H1 (cell line): ENCODE measurements at regions not wholly inside any gene's neighbourhood (a gene's known extent, or its start where the extent isn't known, plus 50 kb on each side); places are given as distances from the start of the nearest gene placed in this dataset.

Experiments
- CTCF ChIA-PET: fragments of 300-600 bp; sonication (Branson Sonifier 250); formaldehyde crosslinking; loops from one replicate; lab custom pipeline; 2021; ENCODE audit not compliant: partially characterized antibody; lab: Charles Lee
- POLR2A ChIA-PET: fragments of 300-600 bp; sonication (Branson Sonifier 250); formaldehyde crosslinking; loops from one replicate; lab custom pipeline; 2021; ENCODE audit warnings: inconsistent platforms; ENCODE audit not compliant: partially characterized antibody; lab: Charles Lee
- DNase-seq, 2 experiments: peaks; one replicate each; pipeline versions ENCODE4 v3.0.0 to v3.0.0-alpha.2; 2010 to 2022; ENCODE audit warnings: low spot score in 2 of 2, low read depth in 1 of 2, mixed read lengths in 1 of 2
- FAIRE-seq: peaks from 2 replicates; lab custom pipeline; 2011; peaks lifted over from hg19 to GRCh38; lab: Jason Lieb, UNC
- H2AFZ ChIP-seq: 2 replicates; pipeline ENCODE4 v1.8.1; 2012; ENCODE audit warnings: low read length, inconsistent platforms
- H2AK5ac ChIP-seq: 2 replicates; pipeline ENCODE4 v1.6.1; 2013; ENCODE audit warnings: low read depth, low read length
- H2BK120ac ChIP-seq: replicated peaks from 2 replicates; pipeline ENCODE3; 2013; ENCODE audit warnings: low read depth, low read length, inconsistent platforms
- H2BK12ac ChIP-seq: 2 replicates; pipeline ENCODE4 v1.6.1; 2013; ENCODE audit warnings: low read depth, low read length
- H2BK15ac ChIP-seq: 2 replicates; pipeline ENCODE4 v1.6.1; 2013; ENCODE audit warnings: low read length
- H2BK20ac ChIP-seq: 2 replicates; pipeline ENCODE4 v1.6.1; 2013; ENCODE audit warnings: low read length
- H2BK5ac ChIP-seq: 2 replicates; pipeline ENCODE4 v1.6.1; 2013; ENCODE audit warnings: low read depth, low read length
- H3K14ac ChIP-seq: 2 replicates; pipeline ENCODE4 v1.6.1; 2013; ENCODE audit warnings: inconsistent platforms; ENCODE audit not compliant: insufficient read length
- H3K18ac ChIP-seq: 2 replicates; pipeline ENCODE4 v1.6.1; 2013; ENCODE audit warnings: low read length; ENCODE audit errors: extremely low read depth
- H3K23ac ChIP-seq: 2 replicates; pipeline ENCODE4 v1.6.1; 2013; ENCODE audit warnings: inconsistent platforms; ENCODE audit not compliant: insufficient read length
- H3K23me2 ChIP-seq: 2 replicates; pipeline ENCODE4 v1.6.1; 2013; ENCODE audit warnings: low read depth, low read length
- H3K27ac ChIP-seq: 2 replicates; pipeline ENCODE4 v1.6.1; 2011; ENCODE audit warnings: low read depth, low read length, inconsistent platforms
- H3K27me3 ChIP-seq, 4 experiments: replicated peaks in 1 of 4; 1 replicate in 1 of 4; 2 replicates in 3 of 4; pipeline versions ENCODE4 v1.6.1 to v1.8.1; 2011 to 2013; ENCODE audit warnings: low read length in 3 of 4, mild to moderate bottlenecking in 3 of 4, inconsistent platforms in 2 of 4, mixed read lengths in 2 of 4, moderate library complexity in 1 of 4; ENCODE audit not compliant: control insufficient read depth in 3 of 4, insufficient read depth in 3 of 4; ENCODE audit errors: extremely low read depth in 1 of 4
- H3K36me3 ChIP-seq, 4 experiments: 2 replicates each; pipeline versions ENCODE4 v1.6.1 to v1.8.1; 2011 to 2013; ENCODE audit warnings: mild to moderate bottlenecking in 4 of 4, low read length in 3 of 4, moderate library complexity in 2 of 4, control low read depth in 1 of 4, inconsistent platforms in 1 of 4; ENCODE audit not compliant: insufficient read depth in 4 of 4, control insufficient read depth in 2 of 4
- H3K4ac ChIP-seq: replicated peaks from 2 replicates; pipeline ENCODE3; 2013; ENCODE audit warnings: low read length, low read depth, mixed read lengths, inconsistent platforms; ENCODE audit not compliant: insufficient read length
- H3K4me1 ChIP-seq, 4 experiments: replicated peaks in 1 of 4; 1 replicate in 1 of 4; 2 replicates in 3 of 4; pipeline versions ENCODE4 v1.6.1 to v1.8.1; 2011 to 2013; ENCODE audit warnings: low read length in 3 of 4, inconsistent platforms in 2 of 4, mixed read lengths in 1 of 4; ENCODE audit not compliant: insufficient read depth in 4 of 4, control insufficient read depth in 3 of 4
- H3K4me2 ChIP-seq, 2 experiments: 2 replicates each; pipeline versions ENCODE4 v1.6.1 to v1.8.1; 2011 to 2013; ENCODE audit warnings: low read depth in 2 of 2, low read length in 2 of 2, control low read depth in 1 of 2, inconsistent platforms in 1 of 2, mild to moderate bottlenecking in 1 of 2; ENCODE audit not compliant: insufficient read depth in 1 of 2
- H3K4me3 ChIP-seq, 4 experiments: fragments of 200-600, 300-600 bp in 1 of 4; sonication (generic), shearing (Covaris generic), sonication (Bioruptor Twin) in 1 of 4; 2 replicates each; pipeline versions ENCODE4 v1.5.1 to v1.8.1; 2011 to 2016; ENCODE audit warnings: low read length in 4 of 4, low read depth in 3 of 4, control low read depth in 2 of 4, inconsistent platforms in 2 of 4, mild to moderate bottlenecking in 2 of 4, mixed read lengths in 1 of 4, moderate library complexity in 1 of 4; ENCODE audit not compliant: insufficient read depth in 2 of 4; ENCODE audit errors: extremely low read depth in 1 of 4
- H3K56ac ChIP-seq: replicated peaks from 2 replicates; pipeline ENCODE3; 2013; ENCODE audit warnings: low read depth, mild to moderate bottlenecking, mixed read lengths, low read length, inconsistent platforms; ENCODE audit not compliant: insufficient read length
- H3K79me1 ChIP-seq: 2 replicates; pipeline ENCODE4 v1.6.1; 2013; ENCODE audit warnings: low read depth, low read length, control low read depth
- H3K79me2 ChIP-seq, 2 experiments: 2 replicates each; pipeline versions ENCODE4 v1.6.1 to v1.8.1; 2012 to 2013; ENCODE audit warnings: low read length in 2 of 2, mild to moderate bottlenecking in 2 of 2, inconsistent platforms in 1 of 2; ENCODE audit not compliant: insufficient read depth in 2 of 2, control insufficient read depth in 1 of 2
- H3K9ac ChIP-seq, 4 experiments: replicated peaks in 1 of 4; 1 replicate in 1 of 4; 2 replicates in 3 of 4; pipeline versions ENCODE4 v1.6.1 to v1.8.1; 2011 to 2013; ENCODE audit warnings: low read depth in 3 of 4, low read length in 3 of 4, control low read depth in 2 of 4, mild to moderate bottlenecking in 2 of 4, moderate library complexity in 2 of 4, inconsistent platforms in 1 of 4; ENCODE audit errors: extremely low read depth in 1 of 4
- H3K9me3 ChIP-seq, 2 experiments: 2 replicates each; pipeline versions ENCODE4 v1.6.1 to v1.8.1; 2012 to 2013; ENCODE audit warnings: mild to moderate bottlenecking in 2 of 2, moderate library complexity in 2 of 2, control low read depth in 1 of 2, inconsistent platforms in 1 of 2, low read depth in 1 of 2, low read length in 1 of 2, mixed read lengths in 1 of 2; ENCODE audit not compliant: insufficient read depth in 2 of 2
- H4K20me1 ChIP-seq, 2 experiments: replicated peaks in 1 of 2; 2 replicates each; pipeline versions ENCODE3 to v1.8.1; 2011 to 2013; ENCODE audit warnings: inconsistent platforms in 2 of 2, low read length in 2 of 2, mild to moderate bottlenecking in 1 of 2; ENCODE audit not compliant: insufficient read depth in 2 of 2, control insufficient read depth in 1 of 2
- H4K5ac ChIP-seq: 2 replicates; pipeline ENCODE4 v1.6.1; 2013; ENCODE audit warnings: low read length, low read depth, mixed read lengths, inconsistent platforms; ENCODE audit not compliant: insufficient read length
- H4K8ac ChIP-seq: 2 replicates; pipeline ENCODE4 v1.8.0; 2013; ENCODE audit warnings: mild to moderate bottlenecking, moderate library complexity, low read length, inconsistent platforms; ENCODE audit not compliant: insufficient read depth; ENCODE audit errors: extremely low read depth
- H4K91ac ChIP-seq: replicated peaks from 2 replicates; pipeline ENCODE3; 2013; ENCODE audit warnings: low read length, mixed read lengths, inconsistent platforms; ENCODE audit not compliant: insufficient read length
- ASH2L ChIP-seq: fragments of 200-600, 300-600 bp; sonication (generic); IDR thresholded peaks from one replicate; pipeline ENCODE4 v1.7.1; 2017; ENCODE audit warnings: low read length
- CBX5 ChIP-seq: fragments of 300-800, 300-1000 bp; sonication (generic); IDR thresholded peaks from 2 replicates; pipeline ENCODE4 v1.7.1; 2016; ENCODE audit warnings: antibody characterized with exemption, low read length, low read depth
- KDM1A ChIP-seq: fragments of 200-600, 300-600 bp; sonication (generic); IDR thresholded peaks from 2 replicates; pipeline ENCODE4 v1.7.1; 2016; ENCODE audit warnings: mild to moderate bottlenecking, low read length, borderline replicate concordance
- ZNF274 ChIP-seq: IDR thresholded peaks from 2 replicates; pipeline ENCODE4 v1.7.0; 2012; ENCODE audit warnings: low read length, borderline replicate concordance; ENCODE audit errors: extremely low read depth
- WGBS, 2 experiments: shearing (Covaris generic) in 1 of 2; methylation state at CpG; one replicate each; pipeline versions ENCODE4 v1.1.6 to v1.1.7; 2013 to 2015; ENCODE audit warnings: low lambda C conversion rate in 2 of 2, mixed read lengths in 2 of 2, inconsistent platforms in 1 of 2, low coverage in 1 of 2, missing lambda C conversion rate in 1 of 2; ENCODE audit not compliant: insufficient replicate concordance in 2 of 2, insufficient coverage in 1 of 2, insufficient read length in 1 of 2; ENCODE audit errors: extremely low coverage in 1 of 2, missing lambda C conversion rate in 1 of 2; 5-methylcytosine and 5-hydroxymethylcytosine counted together

DNA sequence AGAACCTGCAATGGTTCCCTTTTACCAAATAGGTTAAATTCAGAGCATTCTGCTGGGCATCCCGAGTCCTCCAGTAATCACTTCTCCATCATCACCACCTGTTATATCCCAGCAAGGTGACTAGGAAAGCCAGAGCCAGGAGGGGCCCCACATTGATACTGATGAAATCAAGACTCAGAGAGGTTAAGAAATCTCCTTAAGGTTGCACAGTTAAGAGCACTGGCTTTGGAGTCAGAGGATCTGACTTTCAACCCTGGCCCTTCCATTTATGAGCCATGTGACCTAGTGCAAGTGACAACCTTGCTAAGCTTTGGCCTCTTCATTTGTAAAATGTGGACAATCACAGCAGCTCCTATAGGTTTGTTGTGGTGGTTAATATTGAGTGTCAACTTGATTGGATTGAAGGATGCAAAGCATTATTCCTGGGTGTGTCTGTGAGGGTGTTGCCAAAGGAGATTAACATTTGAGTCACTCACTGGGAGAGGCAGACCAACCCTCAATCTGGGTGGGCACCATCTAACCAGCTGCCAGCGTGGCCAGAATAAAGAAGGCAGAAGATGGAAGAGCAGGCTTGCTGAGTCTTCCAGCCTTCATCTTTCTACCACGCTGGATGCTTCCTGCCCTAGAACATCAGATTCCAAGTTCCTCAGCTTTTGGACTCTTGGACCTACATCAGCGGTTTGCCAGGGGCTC lies 194.2 kb upstream of the ASIC2 start:
- Histone ChIP-seq H4K5ac (no peak overlapping the region), H2BK15ac (no peak overlapping the region), H3K79me2 (no peaks in the 10 kb centered on the region), H3K27ac (no peak overlapping the region), H3K9me3 (no peaks in the 10 kb centered on the region; a peak in 1 of 4 replicates), H3K23ac (no peak overlapping the region), H2AK5ac (no peak overlapping the region), H2BK12ac (no peak overlapping the region), H4K91ac (no peak overlapping the region), H3K14ac (no peak overlapping the region), H4K8ac (no peak overlapping the region), H3K36me3 (no peaks in the 10 kb centered on the region), H3K23me2 (no peaks in the 10 kb centered on the region), H3K4ac (no peak overlapping the region), H3K4me1 (no peaks in the 10 kb centered on the region), H3K9ac (no peak overlapping the region), H3K18ac (no peak overlapping the region), H3K56ac (no peak overlapping the region), H2BK5ac (no peak overlapping the region), H4K20me1 (no peaks in the 10 kb centered on the region), H3K4me3 (no peak overlapping the region), H3K79me1 (no peaks in the 10 kb centered on the region), H2BK20ac (no peak overlapping the region), H2AFZ (no peak overlapping the region), H2BK120ac (no peak overlapping the region), H3K27me3 (no peaks in the 10 kb centered on the region), H3K4me2 (no peak overlapping the region)
- ChIA-PET CTCF (no interaction called here), POLR2A (no interaction called here)
- DNase-seq (no peak), FAIRE-seq (no peak)
- TF ChIP-seq KDM1A (0 out of 2 replicates have a peak, but pooled peaks have one; percentile 34), CBX5 (no peak), ASH2L (no peak), ZNF274 (no peak)
- 77% methylated on average over 4 of the region's 4 CpGs; no CpG with 5 or more reads in 1 of the 2 experiments for WGBS, 2 experiments
